Naive thymus-derived CD4-positive, alpha-beta T cell (primary cell): ENCODE measurements at regions not wholly inside any gene's neighbourhood (a gene's known extent, or its start where the extent isn't known, plus 50 kb on each side); places are given as distances from the start of the nearest gene placed in this dataset.

Source experiments
- ATAC-seq: fragments of 150-1000 bp; cut with Tn5 transposase; 2 replicates; pipeline ENCODE4 v1.10.0; 2021; ENCODE audit warnings: mild to moderate bottlenecking, moderate library complexity
- CTCF ChIA-PET: fragments of 350-600 bp; sonication (Branson Sonifier 250); formaldehyde crosslinking; loops from one replicate; lab custom pipeline; 2021; ENCODE audit warnings: antibody characterized with exemption; lab: Charles Lee
- POLR2A ChIA-PET: fragments of 350-600 bp; sonication (Branson Sonifier 250); formaldehyde crosslinking; loops from one replicate; lab custom pipeline; 2021; ENCODE audit warnings: antibody characterized with exemption, inconsistent platforms; lab: Charles Lee
- DNase-seq, 9 donors: peaks; one replicate each; pipeline versions ENCODE4 v3.0.0 to v3.0.0-alpha.2; 2020 to 2022; ENCODE audit warnings: mixed read lengths in 1 of 9
- H3K27ac ChIP-seq: one replicate; pipeline ENCODE4 v1.7.0; 2013; ENCODE audit warnings: mild to moderate bottlenecking, low read depth, low read length, moderate library complexity
- H3K27me3 ChIP-seq, 2 donors: one replicate each; pipeline ENCODE4 v1.7.0; 2013; ENCODE audit warnings: low read length in 2 of 2, mild to moderate bottlenecking in 2 of 2, moderate library complexity in 2 of 2; ENCODE audit not compliant: control insufficient read depth in 2 of 2, insufficient read depth in 2 of 2
- H3K36me3 ChIP-seq, 3 experiments: 1 replicate in 2 of 3; 2 replicates in 1 of 3; pipeline ENCODE4 v1.7.0; 2013; ENCODE audit warnings: low read length in 3 of 3, mild to moderate bottlenecking in 3 of 3, moderate library complexity in 1 of 3; ENCODE audit not compliant: insufficient read depth in 3 of 3, control insufficient read depth in 2 of 3
- H3K4me1 ChIP-seq, 2 donors: one replicate each; pipeline ENCODE4 v1.7.0; 2013; ENCODE audit warnings: low read length in 2 of 2, mild to moderate bottlenecking in 2 of 2, moderate library complexity in 1 of 2; ENCODE audit not compliant: control insufficient read depth in 2 of 2, insufficient read depth in 2 of 2
- H3K4me3 ChIP-seq: 2 replicates; pipeline ENCODE4 v1.7.0; 2013; ENCODE audit warnings: mild to moderate bottlenecking, low read length
- H3K9me3 ChIP-seq, 3 experiments: 1 replicate in 2 of 3; 2 replicates in 1 of 3; pipeline ENCODE4 v1.7.0; 2013; ENCODE audit warnings: low read length in 3 of 3; ENCODE audit not compliant: control insufficient read depth in 2 of 3
- H3K27ac Mint-ChIP-seq, 9 donors: one replicate each; pipeline ENCODE4 v1.8.0; 2020 to 2022; ENCODE audit warnings: mixed read lengths in 9 of 9, mild to moderate bottlenecking in 8 of 9, moderate library complexity in 5 of 9, inconsistent platforms in 2 of 9
- H3K27me3 Mint-ChIP-seq, 5 donors: one replicate each; pipeline ENCODE4 v1.8.0; 2021 to 2022; ENCODE audit warnings: mixed read lengths in 5 of 5, mild to moderate bottlenecking in 1 of 5
- H3K36me3 Mint-ChIP-seq, 5 donors: one replicate each; pipeline ENCODE4 v1.8.0; 2020 to 2022; ENCODE audit warnings: mixed read lengths in 5 of 5, mild to moderate bottlenecking in 3 of 5, inconsistent platforms in 1 of 5
- H3K4me1 Mint-ChIP-seq, 7 donors: one replicate each; pipeline ENCODE4 v1.8.0; 2020 to 2022; ENCODE audit warnings: mixed read lengths in 7 of 7, mild to moderate bottlenecking in 3 of 7, inconsistent platforms in 1 of 7
- H3K4me3 Mint-ChIP-seq, 10 donors: one replicate each; pipeline ENCODE4 v1.8.0; 2020 to 2022; ENCODE audit warnings: mild to moderate bottlenecking in 10 of 10, mixed read lengths in 10 of 10, moderate library complexity in 6 of 10, inconsistent platforms in 2 of 10
- H3K9me3 Mint-ChIP-seq, 11 donors: one replicate each; pipeline ENCODE4 v1.8.0; 2020 to 2022; ENCODE audit warnings: mixed read lengths in 11 of 11, mild to moderate bottlenecking in 4 of 11, inconsistent platforms in 1 of 11, moderate library complexity in 1 of 11
- intact Hi-C, 2 donors: fragments of 100-400 bp; cut with micrococcal nuclease; formaldehyde crosslinking; loops; one replicate each; pipeline ENCODE4 v1.15.1; 2023

GRCh38 chr2:142310530-142310929 lies 179.7 kb upstream of the LRP1B start:
- CTCF ChIA-PET: no interaction called here
- Histone ChIP-seq H3K4me3 (no peak overlapping the region), H3K36me3 (no peaks in the 10 kb centered on the region), H3K9me3 (peaks cover 0 to 8% (median 0%) of the 10 kb centered on the region in 3 experiments), H3K27ac (no peak overlapping the region), H3K4me1 (no peaks in the 10 kb centered on the region), H3K27me3 (no peaks in the 10 kb centered on the region)
- no peaks in the 10 kb centered on the region for H3K27me3 Mint-ChIP-seq
- no peak overlapping the region for H3K4me3 Mint-ChIP-seq
- H3K4me1 Mint-ChIP-seq: no peaks in the 10 kb centered on the region
- H3K27ac Mint-ChIP-seq: no peak overlapping the region
- peaks cover 0 to 8% (median 0%) of the 10 kb centered on the region in 5 donors for H3K36me3 Mint-ChIP-seq
- intact Hi-C loops: no loop called here
- DNase-seq (no peak), ATAC-seq (no peak)
- POLR2A ChIA-PET: no interaction called here
- H3K9me3 Mint-ChIP-seq: peaks cover 0 to 26% (median 13%) of the 10 kb centered on the region in 11 donors

- no peaks in the 10 kb centered on the region for H3K27me3 ChIP-seq
- no peaks in the 10 kb centered on the region for H3K27me3 Mint-ChIP-seq
- intact Hi-C loops: no loop called here
- DNase-seq (no peak), ATAC-seq (no peak)
- peaks cover 0 to 26% (median 12%) of the 10 kb centered on the region in 11 donors for H3K9me3 Mint-ChIP-seq
- H3K4me1 Mint-ChIP-seq: no peaks in the 10 kb centered on the region
- CTCF ChIA-PET: no interaction called here
- H3K9me3 ChIP-seq: peaks cover 0 to 8% (median 0%) of the 10 kb centered on the region in 3 experiments
- POLR2A ChIA-PET: no interaction called here
- H3K36me3 Mint-ChIP-seq: peaks cover 0 to 8% (median 0%) of the 10 kb centered on the region in 5 donors
- H3K4me3 ChIP-seq: no peak overlapping the region
- no peak overlapping the region for H3K4me3 Mint-ChIP-seq
- no peaks in the 10 kb centered on the region for H3K4me1 ChIP-seq
- no peak overlapping the region for H3K27ac Mint-ChIP-seq
- H3K36me3 ChIP-seq: no peaks in the 10 kb centered on the region
- H3K27ac ChIP-seq: no peak overlapping the region
These were observed 177.9 kb upstream of the LRP1B start for GRCh38 chr2:142308744-142309143.

GRCh38 chr2:142307616-142308115 lies 176.8 kb upstream of the LRP1B start:
- Histone ChIP-seq H3K36me3 (no peaks in the 10 kb centered on the region), H3K4me1 (no peaks in the 10 kb centered on the region), H3K27ac (no peak overlapping the region), H3K4me3 (no peak overlapping the region), H3K27me3 (no peaks in the 10 kb centered on the region), H3K9me3 (peaks cover 0 to 4% (median 0%) of the 10 kb centered on the region in 3 experiments)
- ChIA-PET POLR2A (no interaction called here), CTCF (no interaction called here)
- no peaks in the 10 kb centered on the region for H3K4me1 Mint-ChIP-seq
- H3K27me3 Mint-ChIP-seq: no peaks in the 10 kb centered on the region
- no peak for ATAC-seq
- H3K9me3 Mint-ChIP-seq: peaks cover 0 to 26% (median 13%) of the 10 kb centered on the region in 11 donors
- H3K4me3 Mint-ChIP-seq: no peak overlapping the region
- H3K36me3 Mint-ChIP-seq: peaks cover 0 to 8% (median 0%) of the 10 kb centered on the region in 5 donors
- intact Hi-C loops: no loop called here
- DNase-seq: no peak
- no peak overlapping the region for H3K27ac Mint-ChIP-seq

GRCh38 chr2:142307086-142307485 lies 176.3 kb upstream of the LRP1B start:
- Mint-ChIP-seq H3K4me3 (no peak overlapping the region), H3K9me3 (peaks cover 0 to 26% (median 13%) of the 10 kb centered on the region in 11 donors), H3K27ac (no peak overlapping the region), H3K27me3 (no peaks in the 10 kb centered on the region), H3K4me1 (no peaks in the 10 kb centered on the region), H3K36me3 (peaks cover 0 to 8% (median 0%) of the 10 kb centered on the region in 5 donors)
- DNase-seq (no peak), ATAC-seq (no peak)
- Histone ChIP-seq H3K27me3 (no peaks in the 10 kb centered on the region), H3K4me3 (no peak overlapping the region), H3K36me3 (no peaks in the 10 kb centered on the region), H3K4me1 (no peaks in the 10 kb centered on the region), H3K27ac (no peak overlapping the region), H3K9me3 (peaks cover 0 to 4% (median 0%) of the 10 kb centered on the region in 3 experiments)
- ChIA-PET POLR2A (no interaction called here), CTCF (no interaction called here)
- intact Hi-C loops: no loop called here

GRCh38 chr2:142306131-142306530 lies 175.3 kb upstream of the LRP1B start:
- Mint-ChIP-seq H3K36me3 (peaks cover 0 to 5% (median 0%) of the 10 kb centered on the region in 5 donors), H3K9me3 (peaks cover under 1 to 19% (median 8%) of the 10 kb centered on the region in 11 donors), H3K27ac (no peak overlapping the region), H3K4me3 (no peak overlapping the region), H3K27me3 (no peaks in the 10 kb centered on the region), H3K4me1 (no peaks in the 10 kb centered on the region)
- no peaks in the 10 kb centered on the region for H3K4me1 ChIP-seq
- no peak overlapping the region for H3K4me3 ChIP-seq
- no peaks in the 10 kb centered on the region for H3K27me3 ChIP-seq
- H3K36me3 ChIP-seq: no peaks in the 10 kb centered on the region
- H3K9me3 ChIP-seq: peaks cover 0 to 4% (median 0%) of the 10 kb centered on the region in 3 experiments
- ATAC-seq (no peak), DNase-seq (no peak)
- POLR2A ChIA-PET: no interaction called here
- CTCF ChIA-PET: no interaction called here
- intact Hi-C loops: no loop called here
- no peak overlapping the region for H3K27ac ChIP-seq

GRCh38 chr2:142300517-142300916 lies 169.7 kb upstream of the LRP1B start:
- peaks cover 3 to 23% (median 6%) of the 10 kb centered on the region in 11 donors for H3K9me3 Mint-ChIP-seq
- Histone ChIP-seq H3K4me1 (no peaks in the 10 kb centered on the region), H3K27me3 (no peaks in the 10 kb centered on the region), H3K36me3 (no peaks in the 10 kb centered on the region), H3K4me3 (no peak overlapping the region), H3K9me3 (no peaks in the 10 kb centered on the region), H3K27ac (no peak overlapping the region)
- no peaks in the 10 kb centered on the region for H3K4me1 Mint-ChIP-seq
- no peaks in the 10 kb centered on the region for H3K36me3 Mint-ChIP-seq
- ChIA-PET POLR2A (no interaction called here), CTCF (no interaction called here)
- ATAC-seq: no peak
- no peak overlapping the region for H3K4me3 Mint-ChIP-seq
- no peak for DNase-seq
- H3K27me3 Mint-ChIP-seq: no peaks in the 10 kb centered on the region
- intact Hi-C loops: no loop called here
- H3K27ac Mint-ChIP-seq: no peak overlapping the region

- CTCF ChIA-PET: no interaction called here
- no peaks in the 10 kb centered on the region for H3K27me3 Mint-ChIP-seq
These were observed 168.2 kb upstream of the LRP1B start for GRCh38 chr2:142299021-142299420.

More at GRCh38 chr2:142299021-142299420, 168.2 kb upstream of the LRP1B start:
- Histone ChIP-seq H3K4me3 (no peak overlapping the region), H3K9me3 (no peaks in the 10 kb centered on the region), H3K27me3 (no peaks in the 10 kb centered on the region), H3K4me1 (no peaks in the 10 kb centered on the region), H3K27ac (no peak overlapping the region), H3K36me3 (no peaks in the 10 kb centered on the region)
- H3K4me1 Mint-ChIP-seq: no peaks in the 10 kb centered on the region
- H3K27ac Mint-ChIP-seq: no peak overlapping the region
- intact Hi-C loops: no loop called here
- H3K4me3 Mint-ChIP-seq: no peak overlapping the region
- DNase-seq (no peak), ATAC-seq (no peak)
- H3K9me3 Mint-ChIP-seq: peaks cover 3 to 26% (median 6%) of the 10 kb centered on the region in 11 donors
- H3K36me3 Mint-ChIP-seq: no peaks in the 10 kb centered on the region
- POLR2A ChIA-PET: no interaction called here
